ENCODE measurements at regions not wholly inside any gene's neighbourhood (a gene's known extent, or its start where the extent isn't known, plus 50 kb on each side); places are given as distances from the start of the nearest gene placed in this dataset.
"Not testable (repeated sequence)": the region's sequence is repeated elsewhere in the genome, so short reads cannot be mapped to it uniquely, and the experiment has no call there.

- not testable (repeated sequence) for TF ChIP-seq EZH2 (optimal IDR thresholded peaks at IDR 0.05; ENCODE audit: low read depth, low read length)
- TF ChIP-seq, protein P1, sequence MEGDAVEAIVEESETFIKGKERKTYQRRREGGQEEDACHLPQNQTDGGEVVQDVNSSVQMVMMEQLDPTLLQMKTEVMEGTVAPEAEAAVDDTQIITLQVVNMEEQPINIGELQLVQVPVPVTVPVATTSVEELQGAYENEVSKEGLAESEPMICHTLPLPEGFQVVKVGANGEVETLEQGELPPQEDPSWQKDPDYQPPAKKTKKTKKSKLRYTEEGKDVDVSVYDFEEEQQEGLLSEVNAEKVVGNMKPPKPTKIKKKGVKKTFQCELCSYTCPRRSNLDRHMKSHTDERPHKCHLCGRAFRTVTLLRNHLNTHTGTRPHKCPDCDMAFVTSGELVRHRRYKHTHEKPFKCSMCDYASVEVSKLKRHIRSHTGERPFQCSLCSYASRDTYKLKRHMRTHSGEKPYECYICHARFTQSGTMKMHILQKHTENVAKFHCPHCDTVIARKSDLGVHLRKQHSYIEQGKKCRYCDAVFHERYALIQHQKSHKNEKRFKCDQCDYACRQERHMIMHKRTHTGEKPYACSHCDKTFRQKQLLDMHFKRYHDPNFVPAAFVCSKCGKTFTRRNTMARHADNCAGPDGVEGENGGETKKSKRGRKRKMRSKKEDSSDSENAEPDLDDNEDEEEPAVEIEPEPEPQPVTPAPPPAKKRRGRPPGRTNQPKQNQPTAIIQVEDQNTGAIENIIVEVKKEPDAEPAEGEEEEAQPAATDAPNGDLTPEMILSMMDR (IDR thresholded peaks at IDR 0.05; ENCODE audit: low read length), result not testable (repeated sequence)
These were observed 465.8 kb downstream of the PLCL1 start for GRCh38 chr2:198270157-198270556.
